NCI-H2029 (cell line): ENCODE measurements at regions not wholly inside any gene's neighbourhood (a gene's known extent, or its start where the extent isn't known, plus 50 kb on each side); places are given as distances from the start of the nearest gene placed in this dataset.
"Not testable (repeated sequence)": the region's sequence is repeated elsewhere in the genome, so short reads cannot be mapped to it uniquely, and the experiment has no call there.

ENCODE experiments used
- DNase-seq: peaks from one replicate; lab custom pipeline; 2025; lab: John Stamatoyannopoulos, UW

- DNase-seq, result no peak
These were observed 324.8 kb downstream of the QKI start for GRCh38 chr6:163739408-163739725.

GRCh38 chr6:163738725-163739407, 324.3 kb downstream of the QKI start:
- no peak for DNase-seq

- DNase-seq, result no peak
These were observed 323.8 kb downstream of the QKI start for GRCh38 chr6:163738304-163738703.

- no peak for DNase-seq
These were observed 320.6 kb downstream of the QKI start for GRCh38 chr6:163735076-163735475.

GRCh38 chr6:163733061-163733460, 318.5 kb downstream of the QKI start:
- DNase-seq, result no peak

- no peak for DNase-seq
These were observed 318.0 kb downstream of the QKI start for GRCh38 chr6:163732479-163732878.

GRCh38 chr6:163732014-163732351, 317.5 kb downstream of the QKI start:
- not testable (repeated sequence) for DNase-seq

GRCh38 chr6:163731215-163732013, 316.9 kb downstream of the QKI start:
- no peak for DNase-seq

GRCh38 chr6:163730246-163731210, 316.0 kb downstream of the QKI start:
- no peak for DNase-seq

- DNase-seq, result no peak
These were observed 314.8 kb downstream of the QKI start for GRCh38 chr6:163729127-163729872.

GRCh38 chr6:163728442-163729126, 314.1 kb downstream of the QKI start:
- no peak for DNase-seq

GRCh38 chr6:163726037-163726695, 311.6 kb downstream of the QKI start:
- DNase-seq, result no peak

GRCh38 chr6:163725008-163725941, 310.8 kb downstream of the QKI start:
- no peak for DNase-seq

GRCh38 chr6:163724196-163724595, 309.7 kb downstream of the QKI start:
- no peak for DNase-seq

- no peak for DNase-seq
These were observed 309.2 kb downstream of the QKI start for GRCh38 chr6:163723759-163724158.

GRCh38 chr6:163721922-163722692, 307.6 kb downstream of the QKI start:
- no peak for DNase-seq

GRCh38 chr6:163721435-163721834, 306.9 kb downstream of the QKI start:
- no peak for DNase-seq

GRCh38 chr6:163720460-163721235, 306.1 kb downstream of the QKI start:
- DNase-seq, result no peak
